ENCODE measurements at regions not wholly inside any gene's neighbourhood (a gene's known extent, or its start where the extent isn't known, plus 50 kb on each side); places are given as distances from the start of the nearest gene placed in this dataset.
"Not testable (repeated sequence)": the region's sequence is repeated elsewhere in the genome, so short reads cannot be mapped to it uniquely, and the experiment has no call there.

DNA sequence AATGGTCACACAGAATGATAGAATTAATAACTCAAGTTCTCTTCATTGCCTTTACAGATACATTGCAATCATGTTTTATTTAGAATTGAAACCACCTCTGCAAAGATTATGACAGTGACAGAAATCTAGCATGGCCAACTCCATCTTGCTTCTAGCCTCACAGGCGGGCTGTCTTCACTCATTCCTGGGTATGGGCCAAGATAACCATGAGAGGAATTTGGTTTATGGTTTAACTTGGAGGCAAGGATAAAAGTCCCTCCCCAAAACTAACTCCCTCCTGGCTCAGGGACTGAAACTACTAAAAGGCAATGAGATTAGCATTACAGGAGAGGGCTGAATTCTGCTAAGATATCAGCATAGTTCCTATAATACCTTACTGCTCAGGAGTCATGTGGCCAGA, 95.2 kb upstream of the CST7 start:
- H3K36me3 ChIP-seq (ENCODE audit: insufficient read depth, low read length) = no peaks in the 10 kb centered on the region
- H3K4me2 ChIP-seq (ENCODE audit: low read length) = no peak overlapping the region
- no peaks in the 10 kb centered on the region for H3K4me1 ChIP-seq (ENCODE audit: control insufficient read depth, insufficient read depth, low read length)
- H3K9ac ChIP-seq (ENCODE audit: low read depth, low read length) = no peak overlapping the region
- no peaks in the 10 kb centered on the region for H3K9me3 ChIP-seq (replicated peaks; ENCODE audit: low read length)
- no peak overlapping the region for H3K4me3 ChIP-seq (ENCODE audit: low read length)
- H3K27me3 ChIP-seq (ENCODE audit: control insufficient read depth, insufficient read depth, low read length) = peaks cover 9% of the 10 kb centered on the region

- peaks cover 5% of the 10 kb centered on the region for H3K27me3 ChIP-seq (ENCODE audit: control insufficient read depth, insufficient read depth, low read length)
- H3K4me2 ChIP-seq (ENCODE audit: low read length) = no peak overlapping the region
- no peak overlapping the region for H3K4me3 ChIP-seq (ENCODE audit: low read length)
- H3K4me1 ChIP-seq (ENCODE audit: control insufficient read depth, insufficient read depth, low read length) = no peaks in the 10 kb centered on the region
- no peak overlapping the region for H3K9ac ChIP-seq (ENCODE audit: low read depth, low read length)
- H3K36me3 ChIP-seq (ENCODE audit: insufficient read depth, low read length) = no peaks in the 10 kb centered on the region
- H3K9me3 ChIP-seq (replicated peaks; ENCODE audit: low read length) = no peaks in the 10 kb centered on the region
These were observed 93.2 kb upstream of the CST7 start for GRCh38 chr20:24855848-24856247.

GRCh38 chr20:24858500-24858899, 90.6 kb upstream of the CST7 start:
- not testable (repeated sequence) for H3K4me1 ChIP-seq (ENCODE audit: control insufficient read depth, insufficient read depth, low read length); H3K9ac ChIP-seq (ENCODE audit: low read depth, low read length); H3K36me3 ChIP-seq (ENCODE audit: insufficient read depth, low read length); H3K9me3 ChIP-seq (replicated peaks; ENCODE audit: low read length); H3K27me3 ChIP-seq (ENCODE audit: control insufficient read depth, insufficient read depth, low read length); H3K4me2 ChIP-seq (ENCODE audit: low read length); H3K4me3 ChIP-seq (ENCODE audit: low read length)

DNA sequence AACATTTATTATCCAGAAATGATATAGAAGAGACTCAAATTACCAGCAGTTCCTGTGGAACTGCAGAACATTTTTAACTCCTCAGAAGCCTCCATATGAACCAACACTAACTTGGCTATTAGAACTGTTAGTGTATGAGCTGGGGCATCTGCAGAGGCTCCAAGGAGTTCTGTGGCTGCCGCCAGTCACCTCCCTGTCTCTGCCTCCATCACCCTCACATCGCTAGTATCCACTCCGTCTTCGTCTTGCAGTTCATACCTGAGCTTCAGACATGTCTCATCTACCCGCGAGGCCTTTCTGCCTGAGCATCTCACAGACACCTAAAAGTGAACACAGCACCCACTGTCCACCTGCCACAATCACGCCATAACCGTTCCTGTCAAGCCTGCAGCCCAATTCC, 89.5 kb upstream of the CST7 start:
- no peaks in the 10 kb centered on the region for H3K4me1 ChIP-seq (ENCODE audit: control insufficient read depth, insufficient read depth, low read length)
- H3K9ac ChIP-seq (ENCODE audit: low read depth, low read length) = no peak overlapping the region
- no peaks in the 10 kb centered on the region for H3K36me3 ChIP-seq (ENCODE audit: insufficient read depth, low read length)
- no peaks in the 10 kb centered on the region for H3K9me3 ChIP-seq (replicated peaks; ENCODE audit: low read length)
- H3K4me3 ChIP-seq (ENCODE audit: low read length) = no peak overlapping the region
- H3K27me3 ChIP-seq (ENCODE audit: control insufficient read depth, insufficient read depth, low read length) = no peaks in the 10 kb centered on the region
- no peak overlapping the region for H3K4me2 ChIP-seq (ENCODE audit: low read length)

DNA sequence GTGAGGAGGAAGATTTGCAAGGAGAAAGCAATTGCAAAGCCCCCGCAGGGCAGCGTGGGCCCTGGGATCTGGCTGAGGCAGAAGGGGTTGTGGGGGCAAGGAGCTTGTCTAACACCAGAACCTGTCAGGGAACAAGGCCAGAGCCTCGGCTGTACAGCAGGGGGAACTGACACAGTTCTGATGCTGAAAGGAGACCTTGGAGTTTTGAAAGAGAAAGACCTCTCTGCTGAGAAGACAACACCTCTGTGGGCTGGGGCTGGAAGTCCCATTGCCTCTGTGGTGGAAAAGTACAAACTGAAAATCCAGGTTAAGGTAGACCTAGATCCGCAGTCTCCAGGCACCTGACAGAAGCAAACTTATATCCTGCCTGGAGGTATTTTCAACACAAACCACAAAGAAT, 86.9 kb upstream of the CST7 start:
- Histone ChIP-seq H3K4me3 (ENCODE audit: low read length) (no peak overlapping the region), H3K9ac (ENCODE audit: low read depth, low read length) (no peak overlapping the region), H3K36me3 (ENCODE audit: insufficient read depth, low read length) (no peaks in the 10 kb centered on the region), H3K4me2 (ENCODE audit: low read length) (no peak overlapping the region), H3K9me3 (replicated peaks; ENCODE audit: low read length) (no peaks in the 10 kb centered on the region), H3K27me3 (ENCODE audit: control insufficient read depth, insufficient read depth, low read length) (no peaks in the 10 kb centered on the region), H3K4me1 (ENCODE audit: control insufficient read depth, insufficient read depth, low read length) (no peaks in the 10 kb centered on the region)

GRCh38 chr20:24862606-24863005, 86.5 kb upstream of the CST7 start:
- no peak overlapping the region for H3K4me3 ChIP-seq (ENCODE audit: low read length)
- H3K9me3 ChIP-seq (replicated peaks; ENCODE audit: low read length) = no peaks in the 10 kb centered on the region
- no peaks in the 10 kb centered on the region for H3K4me1 ChIP-seq (ENCODE audit: control insufficient read depth, insufficient read depth, low read length)

DNA sequence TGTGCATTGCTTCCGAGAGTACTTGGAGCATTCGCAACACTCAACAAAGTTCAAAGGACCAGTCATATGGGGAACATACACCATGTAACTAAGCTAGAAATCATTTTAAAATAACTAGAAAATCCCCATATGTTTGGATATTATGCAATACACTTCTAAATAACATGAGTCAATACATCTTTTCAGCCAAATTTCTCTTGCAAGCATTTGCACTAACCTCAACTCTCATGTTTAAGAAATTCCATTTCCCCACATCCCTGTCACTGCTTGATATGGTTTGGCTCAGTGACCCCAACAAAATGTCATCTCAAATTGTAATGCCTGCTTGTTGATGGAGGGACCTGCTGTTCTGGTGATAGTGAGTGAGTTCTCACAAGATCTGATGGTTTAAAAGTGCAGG, 85.7 kb upstream of the CST7 start:
- no peaks in the 10 kb centered on the region for H3K9me3 ChIP-seq (replicated peaks; ENCODE audit: low read length)
- no peak overlapping the region for H3K4me3 ChIP-seq (ENCODE audit: low read length)
- H3K27me3 ChIP-seq (ENCODE audit: control insufficient read depth, insufficient read depth, low read length) = no peaks in the 10 kb centered on the region
- no peak overlapping the region for H3K4me2 ChIP-seq (ENCODE audit: low read length)
- no peak overlapping the region for H3K9ac ChIP-seq (ENCODE audit: low read depth, low read length)
- no peaks in the 10 kb centered on the region for H3K36me3 ChIP-seq (ENCODE audit: insufficient read depth, low read length)
- no peaks in the 10 kb centered on the region for H3K4me1 ChIP-seq (ENCODE audit: control insufficient read depth, insufficient read depth, low read length)

More at GRCh38 chr20:24862606-24863005, 86.5 kb upstream of the CST7 start:
- no peaks in the 10 kb centered on the region for H3K36me3 ChIP-seq (ENCODE audit: insufficient read depth, low read length)
- H3K27me3 ChIP-seq (ENCODE audit: control insufficient read depth, insufficient read depth, low read length) = no peaks in the 10 kb centered on the region
- H3K9ac ChIP-seq (ENCODE audit: low read depth, low read length) = no peak overlapping the region
- H3K4me2 ChIP-seq (ENCODE audit: low read length) = no peak overlapping the region

DNA sequence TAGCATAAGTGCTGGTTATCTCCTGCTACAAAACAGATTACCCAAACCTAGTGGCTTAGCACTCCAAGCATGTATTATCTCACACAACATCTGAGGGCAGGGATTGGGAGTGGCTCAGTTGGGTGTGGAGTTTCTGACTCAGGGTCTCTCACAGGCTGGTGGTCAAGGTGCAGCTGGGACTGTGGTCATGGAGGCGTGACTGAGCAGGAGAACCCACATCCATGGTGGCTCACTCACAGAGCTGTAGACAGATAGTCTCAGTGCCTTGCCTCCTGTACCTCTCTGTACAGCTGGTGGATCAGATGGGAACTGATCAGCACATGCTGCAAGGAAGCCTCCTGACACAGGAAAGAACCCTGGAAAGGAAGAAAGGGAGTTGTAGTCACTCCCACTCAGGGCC, 83.1 kb upstream of the CST7 start:
- H3K4me3 ChIP-seq (ENCODE audit: low read length) = no peak overlapping the region
- H3K9ac ChIP-seq (ENCODE audit: low read depth, low read length) = no peak overlapping the region
- no peak overlapping the region for H3K4me2 ChIP-seq (ENCODE audit: low read length)
- H3K36me3 ChIP-seq (ENCODE audit: insufficient read depth, low read length) = no peaks in the 10 kb centered on the region
- no peaks in the 10 kb centered on the region for H3K4me1 ChIP-seq (ENCODE audit: control insufficient read depth, insufficient read depth, low read length)
- no peaks in the 10 kb centered on the region for H3K27me3 ChIP-seq (ENCODE audit: control insufficient read depth, insufficient read depth, low read length)
- H3K9me3 ChIP-seq (replicated peaks; ENCODE audit: low read length) = no peaks in the 10 kb centered on the region

GRCh38 chr20:24866742-24867141, 82.3 kb upstream of the CST7 start:
- no peak overlapping the region for H3K4me2 ChIP-seq (ENCODE audit: low read length)
- no peaks in the 10 kb centered on the region for H3K27me3 ChIP-seq (ENCODE audit: control insufficient read depth, insufficient read depth, low read length)
- H3K4me1 ChIP-seq (ENCODE audit: control insufficient read depth, insufficient read depth, low read length) = no peaks in the 10 kb centered on the region
- H3K36me3 ChIP-seq (ENCODE audit: insufficient read depth, low read length) = no peaks in the 10 kb centered on the region
- no peak overlapping the region for H3K4me3 ChIP-seq (ENCODE audit: low read length)
- H3K9me3 ChIP-seq (replicated peaks; ENCODE audit: low read length) = no peaks in the 10 kb centered on the region
- H3K9ac ChIP-seq (ENCODE audit: low read depth, low read length) = no peak overlapping the region

DNA sequence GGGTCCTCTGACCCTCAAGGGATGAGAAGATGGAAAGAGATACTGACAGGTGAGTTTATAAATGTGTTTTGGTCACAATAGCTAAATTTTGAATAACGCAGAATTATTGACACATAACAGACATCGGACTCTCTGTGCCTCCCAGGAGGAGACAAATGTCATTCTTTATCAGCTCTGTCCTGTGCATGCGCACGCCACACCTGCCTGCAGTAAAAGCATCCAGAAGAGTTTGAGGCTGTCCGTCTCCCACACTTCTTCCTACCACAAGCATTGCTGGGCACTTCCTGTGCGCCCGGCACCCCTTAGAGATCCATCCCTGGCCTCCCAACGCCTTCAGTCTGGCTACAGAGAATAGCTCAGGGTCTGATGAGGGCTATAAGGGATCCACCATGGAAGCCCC, 81.5 kb upstream of the CST7 start:
- no peak overlapping the region for H3K4me2 ChIP-seq (ENCODE audit: low read length)
- no peak overlapping the region for H3K4me3 ChIP-seq (ENCODE audit: low read length)
- H3K9me3 ChIP-seq (replicated peaks; ENCODE audit: low read length) = no peaks in the 10 kb centered on the region
- H3K36me3 ChIP-seq (ENCODE audit: insufficient read depth, low read length) = no peaks in the 10 kb centered on the region
- no peak overlapping the region for H3K9ac ChIP-seq (ENCODE audit: low read depth, low read length)
- H3K27me3 ChIP-seq (ENCODE audit: control insufficient read depth, insufficient read depth, low read length) = no peaks in the 10 kb centered on the region
- H3K4me1 ChIP-seq (ENCODE audit: control insufficient read depth, insufficient read depth, low read length) = no peaks in the 10 kb centered on the region

GRCh38 chr20:24868396-24868927, 80.6 kb upstream of the CST7 start:
- H3K9ac ChIP-seq (ENCODE audit: low read depth, low read length) = no peak overlapping the region
- H3K4me1 ChIP-seq (ENCODE audit: control insufficient read depth, insufficient read depth, low read length) = no peaks in the 10 kb centered on the region
- H3K4me3 ChIP-seq (ENCODE audit: low read length) = no peak overlapping the region
- no peaks in the 10 kb centered on the region for H3K9me3 ChIP-seq (replicated peaks; ENCODE audit: low read length)
- H3K36me3 ChIP-seq (ENCODE audit: insufficient read depth, low read length) = no peaks in the 10 kb centered on the region
- H3K4me2 ChIP-seq (ENCODE audit: low read length) = no peak overlapping the region
- no peaks in the 10 kb centered on the region for H3K27me3 ChIP-seq (ENCODE audit: control insufficient read depth, insufficient read depth, low read length)

DNA sequence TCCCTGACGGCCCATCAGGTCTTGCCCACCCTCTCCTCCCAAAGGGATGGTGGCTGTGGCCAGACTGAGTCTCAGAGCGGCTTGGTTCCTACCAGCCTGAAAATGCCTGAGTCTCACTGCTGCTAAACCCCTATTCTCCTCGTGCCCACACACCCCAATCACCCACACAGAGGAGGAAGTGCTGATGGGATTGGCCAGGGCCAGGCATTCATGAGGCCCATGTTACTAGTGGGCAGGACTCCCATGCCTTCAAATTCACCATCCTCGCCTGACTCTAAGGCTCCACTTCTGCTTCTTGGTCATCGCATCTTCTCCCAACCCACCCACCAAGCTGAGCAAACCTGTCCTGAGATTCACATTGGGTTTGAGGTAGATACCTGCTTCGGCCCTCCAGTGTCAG, 80.1 kb upstream of the CST7 start:
- Histone ChIP-seq H3K4me3 (ENCODE audit: low read length) (no peak overlapping the region), H3K9ac (ENCODE audit: low read depth, low read length) (no peak overlapping the region), H3K27me3 (ENCODE audit: control insufficient read depth, insufficient read depth, low read length) (no peaks in the 10 kb centered on the region), H3K36me3 (ENCODE audit: insufficient read depth, low read length) (no peaks in the 10 kb centered on the region), H3K4me2 (ENCODE audit: low read length) (no peak overlapping the region), H3K9me3 (replicated peaks; ENCODE audit: low read length) (no peaks in the 10 kb centered on the region), H3K4me1 (ENCODE audit: control insufficient read depth, insufficient read depth, low read length) (no peaks in the 10 kb centered on the region)

Measured in skeletal muscle satellite cell (primary cell).